OCI-LY3 (cell line): ENCODE measurements at regions not wholly inside any gene's neighbourhood (a gene's known extent, or its start where the extent isn't known, plus 50 kb on each side); places are given as distances from the start of the nearest gene placed in this dataset.

Source experiments
- H2AFZ ChIP-seq: fragments of 200-600, 300-600 bp; shearing (Covaris generic); 2 replicates; pipeline ENCODE4 v1.6.0; 2014; ENCODE audit warnings: antibody characterized with exemption, low read depth, low read length
- H3K27ac ChIP-seq: fragments of 200-600, 300-600 bp; sonication (generic); 2 replicates; pipeline ENCODE4 v1.5.1; 2014; ENCODE audit warnings: mild to moderate bottlenecking, low read length, moderate library complexity, mixed read lengths
- H3K27me3 ChIP-seq: fragments of 200-600, 300-600 bp; sonication (generic); 2 replicates; pipeline ENCODE4 v1.6.1; 2014; ENCODE audit warnings: low read depth, low read length, mixed read lengths
- H3K36me3 ChIP-seq: fragments of 200-600, 300-600 bp; sonication (generic); replicated peaks from 2 replicates; pipeline ENCODE3; 2014; ENCODE audit warnings: low read depth, low read length, mixed read lengths
- H3K4me1 ChIP-seq: fragments of 300-600, 200-600 bp; sonication (generic); 2 replicates; pipeline ENCODE4 v1.6.1; 2014; ENCODE audit warnings: low read length, mixed read lengths
- H3K4me2 ChIP-seq: fragments of 200-600, 300-600 bp; sonication (generic); 2 replicates; pipeline ENCODE4 v1.6.1; 2014; ENCODE audit warnings: low read length, mixed read lengths
- H3K4me3 ChIP-seq: fragments of 300-600, 200-600 bp; sonication (generic); 2 replicates; pipeline ENCODE4 v1.5.1; 2014; ENCODE audit warnings: antibody characterized with exemption, mild to moderate bottlenecking, low read length, moderate library complexity
- H3K79me2 ChIP-seq: fragments of 300-600, 200-600 bp; shearing (Covaris generic); 2 replicates; pipeline ENCODE4 v1.6.1; 2014; ENCODE audit warnings: mild to moderate bottlenecking, low read length, mixed read lengths
- H3K9ac ChIP-seq: fragments of 300-600, 200-600 bp; shearing (Covaris generic); 2 replicates; pipeline ENCODE4 v1.6.0; 2014; ENCODE audit warnings: mild to moderate bottlenecking, low read length, moderate library complexity
- H3K9me3 ChIP-seq: fragments of 200-600, 300-600 bp; shearing (Covaris generic); 2 replicates; pipeline ENCODE4 v1.6.1; 2014; ENCODE audit warnings: low read length, mixed read lengths; ENCODE audit not compliant: insufficient read depth
- H4K20me1 ChIP-seq: fragments of 200-600, 300-600 bp; sonication (generic); 2 replicates; pipeline ENCODE4 v1.6.1; 2016; ENCODE audit warnings: low read length, mixed read lengths; ENCODE audit not compliant: insufficient read depth
- EZH2phosphoT487 ChIP-seq: fragments of 200-600 bp; shearing (Covaris generic); IDR thresholded peaks from 2 replicates; pipeline ENCODE4 v1.6.1; 2018; ENCODE audit warnings: antibody characterized with exemption, mixed run types, low read depth
- TF ChIP-seq, protein P1 (sequence below): fragments of 200-600, 300-600 bp; sonication (generic); IDR thresholded peaks from 2 replicates; pipeline ENCODE4 v1.5.1; 2014; ENCODE audit warnings: antibody characterized with exemption, low read length, low read depth

GRCh38 chr10:8738987-8739386 is 684.5 kb downstream of the GATA3 start:
- H3K79me2 ChIP-seq: no peaks in the 10 kb centered on the region
- no peaks in the 10 kb centered on the region for H3K36me3 ChIP-seq
- H3K9me3 ChIP-seq: no peaks in the 10 kb centered on the region
- H2AFZ ChIP-seq: no peak overlapping the region
- no peak overlapping the region for H3K4me3 ChIP-seq
- no peaks in the 10 kb centered on the region for H3K4me1 ChIP-seq
- no peak overlapping the region for H3K9ac ChIP-seq
- no peaks in the 10 kb centered on the region for H4K20me1 ChIP-seq
- H3K4me2 ChIP-seq: no peak overlapping the region
- H3K27ac ChIP-seq: no peak overlapping the region
- no peaks in the 10 kb centered on the region for H3K27me3 ChIP-seq
- TF ChIP-seq, protein P1, sequence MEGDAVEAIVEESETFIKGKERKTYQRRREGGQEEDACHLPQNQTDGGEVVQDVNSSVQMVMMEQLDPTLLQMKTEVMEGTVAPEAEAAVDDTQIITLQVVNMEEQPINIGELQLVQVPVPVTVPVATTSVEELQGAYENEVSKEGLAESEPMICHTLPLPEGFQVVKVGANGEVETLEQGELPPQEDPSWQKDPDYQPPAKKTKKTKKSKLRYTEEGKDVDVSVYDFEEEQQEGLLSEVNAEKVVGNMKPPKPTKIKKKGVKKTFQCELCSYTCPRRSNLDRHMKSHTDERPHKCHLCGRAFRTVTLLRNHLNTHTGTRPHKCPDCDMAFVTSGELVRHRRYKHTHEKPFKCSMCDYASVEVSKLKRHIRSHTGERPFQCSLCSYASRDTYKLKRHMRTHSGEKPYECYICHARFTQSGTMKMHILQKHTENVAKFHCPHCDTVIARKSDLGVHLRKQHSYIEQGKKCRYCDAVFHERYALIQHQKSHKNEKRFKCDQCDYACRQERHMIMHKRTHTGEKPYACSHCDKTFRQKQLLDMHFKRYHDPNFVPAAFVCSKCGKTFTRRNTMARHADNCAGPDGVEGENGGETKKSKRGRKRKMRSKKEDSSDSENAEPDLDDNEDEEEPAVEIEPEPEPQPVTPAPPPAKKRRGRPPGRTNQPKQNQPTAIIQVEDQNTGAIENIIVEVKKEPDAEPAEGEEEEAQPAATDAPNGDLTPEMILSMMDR: no peak
- no peak for TF ChIP-seq EZH2phosphoT487

DNA sequence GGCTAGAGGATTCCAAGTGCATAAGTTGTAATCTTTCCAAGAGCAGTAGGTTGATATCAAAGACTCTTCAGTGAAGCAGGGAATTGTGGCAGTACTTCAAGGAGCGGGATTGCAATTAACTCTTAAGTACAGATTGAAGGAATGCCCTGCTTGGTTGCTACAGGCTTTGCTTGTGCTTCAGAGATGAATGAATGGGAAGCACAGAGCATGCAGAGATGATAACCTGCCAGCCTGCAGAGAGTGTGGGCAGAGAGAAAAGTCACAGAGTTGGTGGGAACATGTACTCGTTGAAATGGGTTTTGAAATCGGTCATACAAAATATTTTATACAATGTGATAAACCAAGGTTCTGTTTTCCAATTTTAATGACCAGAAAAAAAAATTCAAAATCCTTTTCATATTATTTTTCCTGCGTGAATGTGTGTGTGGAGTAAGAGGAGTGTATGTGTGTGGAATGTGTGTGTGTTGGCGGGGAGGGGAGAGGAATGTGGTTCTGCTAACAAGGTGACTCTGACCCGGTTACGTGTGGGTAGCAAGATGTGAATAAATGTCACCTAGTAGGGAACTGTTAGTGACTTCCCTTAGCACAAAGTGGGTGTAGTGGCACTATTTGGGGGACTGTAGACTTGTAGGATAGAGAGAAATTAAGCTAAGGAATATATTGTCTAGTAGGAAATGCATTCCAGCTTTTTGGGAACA is 697.8 kb downstream of the GATA3 start:
- Histone ChIP-seq H3K9me3 (no peaks in the 10 kb centered on the region), H3K4me2 (no peak overlapping the region), H3K9ac (no peak overlapping the region), H3K27ac (no peak overlapping the region), H3K4me1 (no peaks in the 10 kb centered on the region), H4K20me1 (no peaks in the 10 kb centered on the region), H3K4me3 (no peak overlapping the region), H3K36me3 (no peaks in the 10 kb centered on the region), H3K79me2 (no peaks in the 10 kb centered on the region), H3K27me3 (no peaks in the 10 kb centered on the region), H2AFZ (no peak overlapping the region)
- TF ChIP-seq, protein P1: no peak
- no peak for TF ChIP-seq EZH2phosphoT487

DNA sequence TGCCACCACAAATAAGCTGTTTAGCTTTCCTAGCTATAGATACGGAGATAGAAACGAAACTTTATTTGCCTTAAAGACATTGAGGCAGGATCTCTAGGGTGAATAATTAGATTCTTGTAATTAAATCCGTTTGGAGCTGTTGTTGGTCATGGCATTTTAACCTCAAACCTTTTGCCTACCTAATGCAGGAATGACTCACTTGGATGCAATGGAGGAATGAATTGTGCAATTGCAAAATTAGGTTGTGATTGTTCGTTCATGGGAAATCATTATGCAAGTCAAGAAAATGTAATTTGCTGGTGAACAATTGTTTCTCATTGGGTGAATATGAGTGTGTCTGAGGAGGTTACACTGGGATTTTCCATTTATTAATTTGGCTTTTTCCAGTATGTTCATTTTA is 703.5 kb downstream of the GATA3 start:
- Histone ChIP-seq H3K9ac (no peak overlapping the region), H3K4me1 (no peaks in the 10 kb centered on the region), H3K36me3 (no peaks in the 10 kb centered on the region), H2AFZ (no peak overlapping the region), H3K4me3 (no peak overlapping the region), H3K27ac (no peak overlapping the region), H3K79me2 (no peaks in the 10 kb centered on the region), H3K4me2 (no peak overlapping the region), H3K9me3 (no peaks in the 10 kb centered on the region), H4K20me1 (no peaks in the 10 kb centered on the region), H3K27me3 (no peaks in the 10 kb centered on the region)
- TF ChIP-seq, protein P1: no peak
- TF ChIP-seq EZH2phosphoT487: no peak

DNA sequence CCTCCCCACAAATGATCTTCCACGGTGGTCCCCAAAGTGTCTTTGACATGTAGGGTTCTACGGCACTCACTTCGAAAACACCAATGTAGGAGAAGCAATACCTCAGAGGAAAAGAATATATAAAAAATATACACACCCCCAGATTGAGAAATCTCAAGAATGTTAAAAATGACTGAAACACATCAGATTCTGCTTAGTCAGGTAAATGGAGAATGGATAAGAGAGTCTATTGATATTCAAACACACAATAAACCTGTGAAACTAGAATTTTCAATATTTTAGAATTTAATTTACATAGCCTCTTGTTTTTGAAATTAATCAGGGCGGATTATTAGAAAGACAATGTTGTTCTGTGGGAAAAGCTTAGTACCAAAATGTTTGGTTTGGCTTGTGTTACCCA is 712.4 kb downstream of the GATA3 start:
- Histone ChIP-seq H3K9me3 (no peaks in the 10 kb centered on the region), H3K79me2 (no peaks in the 10 kb centered on the region), H4K20me1 (no peaks in the 10 kb centered on the region), H3K27ac (no peak overlapping the region), H3K4me1 (no peaks in the 10 kb centered on the region), H3K27me3 (no peaks in the 10 kb centered on the region), H3K4me2 (no peak overlapping the region), H3K4me3 (no peak overlapping the region), H3K36me3 (no peaks in the 10 kb centered on the region), H3K9ac (no peak overlapping the region), H2AFZ (no peak overlapping the region)
- TF ChIP-seq, protein P1: no peak
- no peak for TF ChIP-seq EZH2phosphoT487
